HFF-Myc (cell line): ENCODE measurements at regions not wholly inside any gene's neighbourhood (a gene's known extent, or its start where the extent isn't known, plus 50 kb on each side); places are given as distances from the start of the nearest gene placed in this dataset.

Experiments used
- DNase-seq: peaks from one replicate; pipeline ENCODE4 v3.0.0-alpha.2; 2011; ENCODE audit warnings: low read depth; ENCODE audit errors: extremely low read depth
- H3K4me3 ChIP-seq: replicated peaks from 2 replicates; pipeline ENCODE4 v1.5.1; 2011; ENCODE audit warnings: low read depth, mild to moderate bottlenecking, control low read depth, low read length
- CTCF ChIP-seq: IDR thresholded peaks from 2 replicates; pipeline ENCODE4 v1.5.1; 2012; ENCODE audit warnings: mild to moderate bottlenecking, low read depth, low read length, control low read depth; ENCODE audit errors: missing control alignments

GRCh38 chr4:13930155-13930554 lies 302.6 kb upstream of the BOD1L1 start:
- TF ChIP-seq CTCF: no peak
- no peak overlapping the region for H3K4me3 ChIP-seq
- DNase-seq: no peak

- DNase-seq: no peak
- H3K4me3 ChIP-seq: no peak overlapping the region
- TF ChIP-seq CTCF: no peak
Measured at GRCh38 chr4:13933191-13933590, 305.7 kb upstream of the BOD1L1 start.

- no peak overlapping the region for H3K4me3 ChIP-seq
- TF ChIP-seq CTCF: no peak
- DNase-seq: no peak
Measured at GRCh38 chr4:13938299-13938698, 310.8 kb upstream of the BOD1L1 start.

GRCh38 chr4:13940921-13941320 lies 313.4 kb upstream of the BOD1L1 start:
- no peak for DNase-seq
- no peak overlapping the region for H3K4me3 ChIP-seq
- TF ChIP-seq CTCF: no peak

GRCh38 chr4:13942977-13943376 lies 315.5 kb upstream of the BOD1L1 start:
- no peak for TF ChIP-seq CTCF
- DNase-seq: no peak
- no peak overlapping the region for H3K4me3 ChIP-seq

- no peak overlapping the region for H3K4me3 ChIP-seq
- no peak for TF ChIP-seq CTCF
- no peak for DNase-seq
Measured at GRCh38 chr4:13944095-13944511, 316.6 kb upstream of the BOD1L1 start.

- TF ChIP-seq CTCF: no peak
- H3K4me3 ChIP-seq: no peak overlapping the region
- DNase-seq: no peak
Measured at GRCh38 chr4:13947921-13948320, 320.4 kb upstream of the BOD1L1 start.
